Middle frontal gyrus (tissue), 1 donor: ENCODE measurements at regions not wholly inside any gene's neighbourhood (a gene's known extent, or its start where the extent isn't known, plus 50 kb on each side); places are given as distances from the start of the nearest gene placed in this dataset.
A peak's percentile ranks its signal among the peaks of the same experiment; 100 is the strongest.
"Not testable (repeated sequence)": the region's sequence is repeated elsewhere in the genome, so short reads cannot be mapped to it uniquely, and the experiment has no call there.

Source experiments
- DNase-seq: peaks from one replicate; pipeline ENCODE4 v3.0.0-alpha.2; 2015; ENCODE audit warnings: low spot score; ENCODE audit errors: extremely low spot score

DNA sequence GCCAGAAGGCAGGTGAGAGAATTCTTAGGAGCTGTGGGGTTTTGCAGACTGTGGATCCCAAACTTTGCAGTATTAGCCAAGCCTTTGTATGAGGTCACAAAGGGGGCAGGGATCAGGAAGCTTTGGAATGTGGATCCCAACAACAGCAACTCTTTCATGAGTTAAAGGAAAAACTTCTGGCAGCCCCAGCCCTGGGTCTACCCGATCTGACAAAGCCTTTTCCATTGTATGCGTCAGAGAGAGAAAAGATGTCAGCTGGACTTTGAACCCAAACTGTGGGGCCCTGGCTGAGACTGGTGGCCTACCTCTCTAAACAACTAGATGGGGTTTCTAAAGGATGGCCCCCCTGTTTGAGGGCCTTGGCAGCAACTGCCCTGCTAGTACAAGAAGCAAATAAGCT is 101.8 kb upstream of the OSBPL11 start:
- DNase-seq, result not testable (repeated sequence)

DNA sequence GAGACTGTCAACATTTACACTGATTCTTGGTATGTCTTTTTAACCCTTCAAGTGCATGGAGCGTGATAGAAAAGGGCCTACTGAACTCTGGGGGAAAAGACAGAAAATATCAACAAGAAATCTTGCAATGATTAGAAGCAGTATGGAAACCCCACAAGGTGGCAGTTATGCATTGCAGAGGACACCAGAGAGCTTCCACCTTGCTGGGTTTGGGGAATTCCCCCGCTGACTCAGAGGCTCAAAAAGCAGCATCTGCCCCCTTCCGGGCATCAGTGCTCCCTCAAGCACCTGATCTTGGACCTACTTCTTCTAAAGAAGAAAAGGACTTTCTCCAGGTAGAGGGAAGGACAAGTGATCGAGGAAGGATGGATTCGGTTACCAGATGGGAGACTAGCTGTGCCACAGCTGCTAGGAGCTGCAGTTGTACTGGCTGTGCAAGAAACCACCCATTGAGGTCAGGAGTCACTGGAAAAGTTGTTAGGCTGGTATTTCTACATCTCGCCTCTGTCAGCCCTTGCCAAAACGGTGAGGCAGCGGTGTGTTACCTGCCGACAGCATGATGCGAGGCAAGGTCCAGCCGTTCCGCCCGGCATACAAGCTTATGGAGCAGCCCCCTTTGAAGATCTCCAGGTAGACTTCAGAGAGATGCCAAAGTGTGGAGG is 102.8 kb upstream of the OSBPL11 start:
- not testable (repeated sequence) for DNase-seq

GRCh38 chr3:125715651-125716050 is 120.4 kb upstream of the OSBPL11 start:
- DNase-seq, result no peak

DNA sequence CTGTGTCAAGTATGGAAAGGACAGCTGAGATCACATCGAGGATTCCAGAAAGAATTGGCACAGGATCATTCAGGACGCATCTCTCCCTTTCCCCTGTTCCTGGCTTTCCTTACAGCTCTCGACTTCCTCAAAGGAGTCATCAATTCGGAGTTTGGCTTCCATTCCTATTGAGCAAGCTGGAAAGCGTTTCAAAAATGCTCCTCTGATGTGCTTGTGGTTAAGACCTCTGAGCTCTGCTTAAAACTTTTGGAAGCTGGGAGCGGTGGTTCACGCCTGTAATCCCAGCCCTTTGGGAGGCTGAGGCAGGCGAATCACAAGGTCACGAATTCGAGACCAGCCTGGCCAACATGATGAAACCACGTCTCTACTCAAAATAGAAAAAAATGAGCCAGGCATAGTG is 136.9 kb upstream of the OSBPL11 start:
- not testable (repeated sequence) for DNase-seq

DNA sequence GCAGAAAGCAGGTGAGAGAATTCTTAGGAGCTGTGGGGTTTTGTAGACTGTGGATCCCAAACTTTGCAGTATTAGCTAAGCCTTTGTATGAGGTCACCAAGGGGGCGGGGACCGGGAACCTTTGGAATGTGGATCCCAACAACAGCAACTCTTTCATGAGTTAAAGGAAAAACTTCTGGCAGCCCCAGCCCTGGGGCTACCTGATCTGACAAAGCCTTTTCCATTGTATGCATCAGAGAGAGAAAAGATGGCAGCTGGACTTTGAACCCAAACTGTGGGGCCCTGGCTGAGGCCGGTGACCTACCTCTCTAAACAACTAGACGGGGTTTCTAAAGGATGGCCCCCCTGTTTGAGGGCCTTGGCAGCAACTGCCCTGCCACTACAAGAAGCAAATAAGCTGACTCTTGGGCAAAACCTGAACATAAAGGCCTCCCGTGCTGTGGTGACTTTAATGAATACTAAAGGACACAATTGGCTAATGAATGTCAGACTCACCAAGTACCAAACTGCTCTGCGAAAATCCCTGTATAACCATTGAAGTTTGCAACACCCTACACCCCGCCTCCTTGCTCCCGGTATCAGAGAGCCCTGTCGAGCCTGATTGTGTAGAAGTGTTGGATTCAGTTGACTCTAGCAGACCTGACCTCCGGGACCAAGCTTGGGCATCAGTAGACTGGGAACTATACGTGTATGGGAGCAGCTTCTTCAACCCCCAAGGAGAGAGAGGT is 146.9 kb upstream of the OSBPL11 start:
- DNase-seq, result not testable (repeated sequence)

GRCh38 chr3:125742845-125743244 is 147.5 kb upstream of the OSBPL11 start:
- DNase-seq, result not testable (repeated sequence)

GRCh38 chr3:125757050-125757449 is 161.8 kb upstream of the OSBPL11 start:
- not testable (repeated sequence) for DNase-seq

DNA sequence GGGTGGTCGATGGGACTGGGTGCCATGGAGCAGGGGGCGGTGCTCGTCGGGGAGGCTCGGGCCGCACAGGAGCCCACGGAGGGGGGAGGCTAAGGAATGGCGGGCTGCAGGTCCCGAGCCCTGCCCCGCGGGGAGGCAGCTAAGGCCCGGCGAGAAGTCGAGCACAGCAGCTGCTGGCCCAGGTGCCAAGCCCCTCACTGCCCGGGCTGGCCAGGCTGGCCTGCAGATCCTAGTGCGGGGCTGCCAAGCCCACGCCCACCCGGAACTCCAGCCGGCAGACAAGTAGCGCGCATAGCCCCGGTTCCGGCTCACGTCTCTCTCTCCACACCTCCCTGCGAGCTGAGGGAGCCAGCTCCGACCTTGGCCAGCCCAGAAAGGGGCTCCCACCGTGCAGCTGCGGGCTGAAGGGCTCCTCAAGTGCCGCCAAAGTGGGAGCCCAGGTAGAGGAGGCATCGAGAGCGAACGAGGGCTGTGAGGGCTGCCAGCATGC is 163.4 kb upstream of the OSBPL11 start:
- not testable (repeated sequence) for DNase-seq

DNA sequence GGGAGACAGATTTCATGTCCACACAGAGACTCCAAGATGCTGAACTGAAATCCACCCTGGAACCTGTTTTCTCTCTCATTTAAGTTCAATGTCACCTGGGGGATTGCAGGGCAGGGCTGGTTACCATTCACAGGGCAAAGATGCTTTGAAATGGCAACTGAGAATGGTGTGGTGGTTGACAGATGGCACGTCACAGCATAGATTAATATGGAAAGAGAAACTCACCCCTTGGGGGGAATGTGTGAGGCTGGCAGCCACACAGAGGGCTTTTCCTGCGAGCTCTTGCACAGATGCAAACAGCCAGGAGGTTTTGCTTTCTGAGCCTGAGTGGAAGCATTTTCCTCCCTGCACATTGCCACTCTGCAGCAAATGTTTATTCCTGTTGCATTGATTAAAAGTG is 167.3 kb upstream of the OSBPL11 start:
- DNase-seq, result not testable (repeated sequence)

DNA sequence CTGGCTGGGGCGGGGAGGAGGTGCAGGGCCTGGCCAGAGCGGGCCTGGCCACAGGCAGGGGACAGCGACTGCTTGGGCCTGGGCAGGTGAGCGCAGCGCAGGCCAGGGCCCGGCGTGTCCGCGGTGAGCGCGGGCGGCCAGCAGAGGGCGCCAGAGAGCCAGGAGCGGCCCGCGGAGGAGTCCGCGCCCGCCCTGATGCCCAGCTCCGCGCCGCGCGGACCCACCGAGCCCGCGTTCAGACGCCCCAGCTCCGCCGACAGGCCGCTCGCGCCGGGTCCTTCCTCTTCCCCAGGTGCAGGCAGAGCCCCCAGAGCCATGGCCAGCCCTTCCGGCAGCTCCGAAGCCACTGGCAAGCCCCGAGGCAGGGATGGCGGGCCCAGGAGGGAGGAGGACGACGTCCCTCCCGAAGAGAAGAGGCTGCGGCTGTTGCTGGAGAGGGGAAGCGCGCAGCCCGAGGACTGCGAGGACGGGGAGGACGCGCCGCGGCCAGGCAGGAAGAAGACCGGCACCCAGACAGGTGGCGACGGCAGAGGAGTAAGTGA is 171.1 kb upstream of the OSBPL11 start:
- DNase-seq, result peak; percentile 5

DNA sequence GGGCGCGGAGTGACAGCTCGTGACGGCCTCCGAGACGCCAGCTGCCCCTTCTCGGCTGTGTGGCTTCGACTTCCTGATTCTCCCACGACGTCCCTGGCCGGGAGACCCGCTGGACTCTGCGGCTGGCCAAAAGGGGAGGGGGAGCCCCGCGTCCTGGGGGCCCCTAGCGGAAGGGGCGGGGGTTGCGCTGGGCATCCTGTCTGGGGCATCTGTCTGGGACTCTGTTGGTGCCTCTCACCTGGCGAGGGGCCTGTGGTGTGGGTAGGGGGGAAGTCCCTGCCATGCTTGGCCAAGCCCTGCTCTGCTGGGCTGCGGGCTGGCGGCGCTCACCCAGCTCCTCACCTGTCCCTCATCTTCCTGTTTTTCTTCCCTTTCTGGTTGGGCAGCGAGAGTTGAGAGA is 171.6 kb upstream of the OSBPL11 start:
- not testable (repeated sequence) for DNase-seq

DNA sequence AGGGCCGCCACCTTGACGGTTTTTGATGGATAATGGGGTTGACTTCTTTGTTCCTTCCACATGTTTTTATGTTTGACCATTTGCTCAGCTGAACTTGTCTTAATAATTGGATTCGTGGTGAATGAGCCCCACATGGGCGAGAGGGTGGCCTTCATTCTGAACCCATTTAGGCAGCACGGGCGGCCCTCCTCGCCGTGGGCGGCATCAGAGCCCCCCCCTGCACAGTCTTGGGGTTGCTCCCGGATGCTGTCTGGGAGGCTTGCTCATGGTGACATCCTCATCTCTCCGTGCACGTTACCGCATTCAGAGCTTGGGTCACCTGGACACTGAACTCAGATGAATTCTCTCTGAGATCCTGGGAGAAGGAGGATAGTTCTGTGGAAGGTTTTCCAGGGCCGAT is 172.3 kb upstream of the OSBPL11 start:
- DNase-seq, result no peak

DNA sequence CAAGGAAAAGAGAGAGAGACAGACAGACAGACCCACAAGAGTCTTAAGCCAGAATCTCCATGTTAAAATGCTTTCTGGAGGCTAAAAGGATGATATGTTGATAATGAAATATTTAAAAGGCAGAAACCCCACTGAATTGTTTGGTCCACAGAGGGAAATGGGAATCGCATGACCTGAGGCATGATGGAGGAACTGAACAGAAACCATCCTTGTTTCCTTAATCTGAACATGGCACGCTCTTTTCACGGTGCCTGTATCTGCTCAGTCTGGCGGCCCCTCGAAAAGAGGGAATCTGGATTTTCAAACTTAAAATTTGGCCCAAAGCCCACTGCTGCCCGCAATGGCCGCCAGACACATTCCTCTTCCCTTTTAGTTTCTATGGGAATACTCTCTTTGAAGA is 173.5 kb upstream of the OSBPL11 start:
- not testable (repeated sequence) for DNase-seq

GRCh38 chr3:125771506-125771905 is 176.2 kb upstream of the OSBPL11 start:
- not testable (repeated sequence) for DNase-seq

- DNase-seq, result not testable (repeated sequence)
These were observed 179.2 kb upstream of the OSBPL11 start for GRCh38 chr3:125774433-125775034.

- DNase-seq, result not testable (repeated sequence)
These were observed 179.8 kb upstream of the OSBPL11 start for GRCh38 chr3:125775106-125775505.

- not testable (repeated sequence) for DNase-seq
These were observed 180.5 kb upstream of the OSBPL11 start for GRCh38 chr3:125775606-125776294.

- not testable (repeated sequence) for DNase-seq
These were observed 184.0 kb upstream of the OSBPL11 start for GRCh38 chr3:125779276-125779675.

- DNase-seq, result not testable (repeated sequence)
These were observed 184.6 kb upstream of the OSBPL11 start for GRCh38 chr3:125779918-125780317.

GRCh38 chr3:125781678-125782077 is 186.4 kb upstream of the OSBPL11 start:
- not testable (repeated sequence) for DNase-seq

DNA sequence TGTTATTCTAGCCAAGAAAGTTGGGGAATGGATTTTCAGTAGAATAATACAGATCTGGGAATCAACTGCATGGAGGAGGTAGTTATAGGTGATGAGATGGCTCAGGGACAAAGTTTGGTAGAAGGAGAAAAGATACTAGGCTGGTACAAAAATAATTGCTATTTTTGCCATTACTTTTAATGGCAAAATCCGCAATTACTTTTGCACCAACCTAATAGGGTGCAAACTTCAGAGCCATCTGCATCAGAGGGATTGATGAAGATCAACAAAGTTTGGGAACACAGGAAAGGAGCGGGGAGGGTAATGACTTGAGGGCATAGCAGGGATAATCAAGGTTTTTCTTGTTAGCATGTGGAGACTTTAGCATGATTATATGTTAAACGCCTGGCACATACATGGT is 178.7 kb upstream of the ROPN1B start:
- DNase-seq, result not testable (repeated sequence)
